ENCODE measurements at regions not wholly inside any gene's neighbourhood (a gene's known extent, or its start where the extent isn't known, plus 50 kb on each side); places are given as distances from the start of the nearest gene placed in this dataset.
"Not testable (repeated sequence)": the region's sequence is repeated elsewhere in the genome, so short reads cannot be mapped to it uniquely, and the experiment has no call there.

GRCh38 chr12:59053266-59053899 lies 133.1 kb upstream of the LRIG3 start:
- peak; percentile 77 for FAIRE-seq
- DNase-seq (ENCODE audit: low spot score): not testable (repeated sequence)

GRCh38 chr12:59046763-59047534 lies 126.6 kb upstream of the LRIG3 start:
- peak; percentile 53 for FAIRE-seq
- no peak for DNase-seq (ENCODE audit: low spot score)

GRCh38 chr12:59044791-59045190 lies 124.5 kb upstream of the LRIG3 start:
- no peak for FAIRE-seq
- DNase-seq (ENCODE audit: low spot score): no peak

GRCh38 chr12:59041241-59042121 lies 121.2 kb upstream of the LRIG3 start:
- DNase-seq (ENCODE audit: low spot score) (peak; percentile 36), FAIRE-seq (peak; percentile 35)

GRCh38 chr12:59040656-59041055 lies 120.4 kb upstream of the LRIG3 start:
- peak; percentile 70 for DNase-seq (ENCODE audit: low spot score)

GRCh38 chr12:59040043-59040442 lies 119.7 kb upstream of the LRIG3 start:
- FAIRE-seq (no peak), DNase-seq (ENCODE audit: low spot score) (no peak)

More at GRCh38 chr12:59040656-59041055, 120.4 kb upstream of the LRIG3 start:
- no peak for FAIRE-seq

GRCh38 chr12:59039005-59039404 lies 118.7 kb upstream of the LRIG3 start:
- DNase-seq (ENCODE audit: low spot score) (no peak), FAIRE-seq (no peak)

GRCh38 chr12:59036973-59037762 lies 116.9 kb upstream of the LRIG3 start:
- peak; percentile 22 for DNase-seq (ENCODE audit: low spot score)

GRCh38 chr12:59036347-59036746 lies 116.0 kb upstream of the LRIG3 start:
- no peak for FAIRE-seq
- no peak for DNase-seq (ENCODE audit: low spot score)

More at GRCh38 chr12:59036973-59037762, 116.9 kb upstream of the LRIG3 start:
- no peak for FAIRE-seq

- no peak for FAIRE-seq
- no peak for DNase-seq (ENCODE audit: low spot score)
These were observed 111.0 kb upstream of the LRIG3 start for GRCh38 chr12:59031313-59031712.

GRCh38 chr12:59030415-59030814 lies 110.1 kb upstream of the LRIG3 start:
- DNase-seq (ENCODE audit: low spot score) (no peak), FAIRE-seq (no peak)

- DNase-seq (ENCODE audit: low spot score) (no peak), FAIRE-seq (no peak)
These were observed 106.9 kb upstream of the LRIG3 start for GRCh38 chr12:59027199-59027598.

GRCh38 chr12:59023861-59024424 lies 103.6 kb upstream of the LRIG3 start:
- no peak for FAIRE-seq
- DNase-seq (ENCODE audit: low spot score): no peak

- no peak for DNase-seq (ENCODE audit: low spot score)
- FAIRE-seq: no peak
These were observed 100.0 kb upstream of the LRIG3 start for GRCh38 chr12:59020073-59020946.

GRCh38 chr12:59014885-59015284 lies 94.6 kb upstream of the LRIG3 start:
- DNase-seq (ENCODE audit: low spot score) (no peak), FAIRE-seq (no peak)

GRCh38 chr12:59010941-59011340 lies 90.6 kb upstream of the LRIG3 start:
- no peak for FAIRE-seq
- DNase-seq (ENCODE audit: low spot score): no peak

GRCh38 chr12:59010118-59010517 lies 89.8 kb upstream of the LRIG3 start:
- DNase-seq (ENCODE audit: low spot score): no peak
- FAIRE-seq: no peak

- no peak for DNase-seq (ENCODE audit: low spot score)
- no peak for FAIRE-seq
These were observed 87.3 kb upstream of the LRIG3 start for GRCh38 chr12:59007620-59008019.

- no peak for FAIRE-seq
- no peak for DNase-seq (ENCODE audit: low spot score)
These were observed 85.1 kb upstream of the LRIG3 start for GRCh38 chr12:59005193-59005955.
